ENCODE measurements at regions not wholly inside any gene's neighbourhood (a gene's known extent, or its start where the extent isn't known, plus 50 kb on each side); places are given as distances from the start of the nearest gene placed in this dataset.

DNA sequence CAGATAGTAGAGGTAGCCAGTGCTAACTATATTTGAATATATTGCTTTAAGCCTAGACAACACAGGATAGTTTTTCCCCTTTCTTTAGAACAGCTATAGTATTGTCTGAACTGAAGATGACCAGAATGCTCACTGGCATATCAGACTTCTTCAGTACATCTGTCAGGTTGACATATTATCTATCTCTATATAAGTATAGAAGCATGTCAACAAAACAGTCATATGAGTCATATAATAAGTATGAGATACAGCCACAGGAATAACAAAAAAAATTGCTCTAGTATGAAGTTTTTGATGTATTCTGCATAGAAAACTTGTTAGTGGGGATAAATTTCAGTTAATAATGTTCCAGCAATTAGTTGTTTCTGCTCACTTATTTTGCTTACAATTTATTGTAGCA is 767.7 kb downstream of the LRFN5 start:
- DNase-seq (ENCODE audit: low read depth) = no peak

DNA sequence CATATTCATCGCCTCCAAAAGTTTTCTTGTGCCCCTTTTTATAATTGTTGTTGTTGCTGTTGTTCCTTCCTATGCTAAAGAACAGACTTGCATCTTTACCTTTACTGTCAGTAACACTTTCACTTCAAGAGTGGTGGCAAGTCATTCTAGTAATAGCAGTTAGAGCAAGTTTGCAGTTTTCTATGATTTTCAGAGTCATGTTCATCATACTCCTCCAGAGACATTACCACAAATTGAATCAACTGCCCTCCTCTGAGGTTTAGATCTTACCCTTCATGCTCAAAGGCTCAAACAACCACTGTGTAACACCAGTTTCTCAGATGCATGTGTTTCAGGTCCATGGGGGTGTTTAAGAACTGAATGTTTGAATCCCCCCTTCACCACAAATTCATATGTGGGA is 763.4 kb downstream of the LRFN5 start:
- no peak for DNase-seq (ENCODE audit: low read depth)

DNA sequence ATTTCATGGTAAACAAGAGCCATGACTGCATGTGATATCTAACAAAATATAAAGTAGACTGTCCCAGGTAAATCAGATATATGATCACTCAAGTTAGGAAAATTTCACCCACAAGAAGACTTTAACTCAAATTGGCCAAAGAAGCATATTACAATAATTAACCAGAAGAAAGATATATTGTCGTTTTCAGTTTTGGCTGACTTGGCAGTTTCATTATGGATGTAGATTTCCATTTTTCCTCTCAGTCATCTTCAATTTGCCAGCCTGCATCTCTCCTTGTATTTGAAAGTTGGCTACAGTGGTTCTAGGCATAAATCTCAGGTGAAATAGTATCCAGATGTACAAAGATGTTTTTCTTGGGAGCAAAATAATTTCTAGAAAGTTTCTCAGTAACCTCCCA is 761.6 kb downstream of the LRFN5 start:
- no peak for DNase-seq (ENCODE audit: low read depth)

DNA sequence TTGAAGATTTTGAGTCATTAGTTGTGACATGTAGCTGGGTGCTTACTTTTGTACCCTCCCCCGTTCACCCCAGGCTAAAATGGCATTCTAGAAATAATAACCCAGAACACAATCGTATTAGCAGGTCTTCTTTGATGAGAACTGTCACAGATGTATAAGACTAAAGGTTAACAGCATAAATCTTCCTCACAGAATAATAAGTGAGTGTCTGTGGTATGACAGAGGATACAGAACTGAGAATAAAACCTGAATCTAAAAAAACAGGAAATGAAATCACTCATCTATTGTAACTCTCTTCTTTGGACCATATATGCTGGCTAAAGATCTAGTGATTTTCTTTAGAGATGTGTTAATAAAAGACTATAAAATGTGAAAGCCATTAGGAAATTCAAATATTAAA is 746.6 kb downstream of the LRFN5 start:
- no peak for DNase-seq (ENCODE audit: low read depth)

DNA sequence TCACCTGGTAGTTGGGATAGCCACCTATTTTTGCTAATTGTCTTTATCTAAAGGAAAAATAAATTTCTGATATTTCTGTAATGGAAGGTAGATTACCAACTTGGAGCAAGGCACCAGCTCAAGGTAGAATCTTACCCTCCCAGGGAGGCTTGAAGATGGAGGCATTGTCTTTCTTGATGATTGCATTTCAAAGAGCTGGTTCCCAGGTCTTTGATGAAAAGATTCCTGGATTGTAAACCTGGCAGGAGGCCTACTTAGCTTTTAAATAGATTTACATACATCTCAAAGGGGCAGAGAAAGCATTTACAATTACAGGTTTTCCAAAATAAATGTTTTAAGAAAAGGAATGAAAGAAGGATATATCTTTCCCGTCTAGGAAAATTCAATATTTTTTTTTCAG is 729.2 kb downstream of the LRFN5 start:
- no peak for DNase-seq (ENCODE audit: low read depth)

DNA sequence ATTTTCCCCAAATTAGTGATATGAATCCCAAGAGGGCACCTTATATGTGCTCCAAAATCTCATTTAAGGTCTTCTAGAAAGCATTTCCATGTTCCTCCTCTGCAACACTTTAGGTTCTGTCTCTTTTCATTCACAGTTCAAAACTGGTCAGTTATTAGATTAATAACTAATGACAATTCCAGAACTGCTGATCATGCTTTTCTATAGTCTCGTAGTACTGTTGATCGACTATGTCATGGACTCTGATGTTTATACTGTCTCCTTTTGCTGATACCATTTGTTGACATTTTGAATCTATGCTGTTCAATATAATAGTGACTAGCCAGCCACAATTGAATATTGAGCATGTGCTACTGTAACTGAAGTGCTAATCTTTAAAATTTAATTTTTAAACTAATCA is 728.3 kb downstream of the LRFN5 start:
- no peak for DNase-seq (ENCODE audit: low read depth)

DNA sequence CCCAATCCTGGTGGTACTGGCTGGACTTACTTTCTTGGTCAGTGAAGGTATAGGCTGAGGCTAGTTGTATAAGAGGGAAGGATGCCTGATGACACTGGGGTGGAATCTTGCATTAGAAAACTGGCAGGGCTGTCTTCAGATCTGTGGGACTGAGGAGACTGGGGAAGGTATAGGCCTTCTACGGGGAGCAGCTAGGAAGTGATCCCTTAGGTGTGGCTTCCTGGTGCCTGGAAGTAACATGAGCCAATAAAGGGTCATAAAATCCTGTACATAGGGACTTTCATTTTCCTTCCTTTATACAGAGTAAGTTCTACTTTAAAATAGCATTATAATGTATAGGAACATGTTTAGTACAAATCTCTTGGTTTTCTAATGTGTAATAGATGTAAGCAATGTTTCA is 716.8 kb downstream of the LRFN5 start:
- DNase-seq (ENCODE audit: low read depth) = no peak

DNA sequence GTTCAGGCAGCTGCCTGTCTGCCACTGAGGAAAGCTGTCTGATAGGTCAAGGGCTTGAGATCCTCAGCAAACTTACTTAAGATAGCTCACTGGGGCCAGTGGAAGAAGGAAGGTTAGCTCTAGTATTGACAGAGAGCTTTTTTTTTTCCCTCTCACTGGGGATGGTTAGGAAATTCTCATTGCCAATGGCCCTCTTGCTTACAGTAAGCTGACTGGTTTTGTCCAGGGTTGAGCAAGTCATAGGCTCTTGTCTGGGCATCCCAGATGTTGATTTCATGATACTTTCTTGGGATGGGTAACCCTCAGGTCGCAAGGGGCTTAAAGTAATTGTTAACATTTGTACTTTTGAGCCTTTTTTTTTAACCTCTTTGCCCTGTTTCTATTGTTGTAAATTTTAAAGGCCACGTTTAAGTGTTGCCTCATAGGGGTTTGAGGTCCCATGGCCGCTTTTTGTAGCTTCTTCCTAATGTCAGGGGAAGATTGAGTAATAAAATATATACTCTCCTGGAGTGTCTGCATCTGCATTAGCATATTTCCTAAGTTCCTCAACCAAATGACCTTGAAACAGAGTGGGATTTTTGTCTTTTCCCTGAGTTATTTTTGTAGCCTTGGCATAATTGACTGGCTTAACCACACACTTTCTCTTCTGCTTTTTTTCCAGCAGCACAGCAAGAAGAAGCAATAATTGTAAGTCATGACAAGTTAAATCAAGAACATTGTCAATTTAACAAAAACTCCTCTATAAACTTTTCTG is 716.0 kb downstream of the LRFN5 start:
- DNase-seq (ENCODE audit: low read depth) = no peak

DNA sequence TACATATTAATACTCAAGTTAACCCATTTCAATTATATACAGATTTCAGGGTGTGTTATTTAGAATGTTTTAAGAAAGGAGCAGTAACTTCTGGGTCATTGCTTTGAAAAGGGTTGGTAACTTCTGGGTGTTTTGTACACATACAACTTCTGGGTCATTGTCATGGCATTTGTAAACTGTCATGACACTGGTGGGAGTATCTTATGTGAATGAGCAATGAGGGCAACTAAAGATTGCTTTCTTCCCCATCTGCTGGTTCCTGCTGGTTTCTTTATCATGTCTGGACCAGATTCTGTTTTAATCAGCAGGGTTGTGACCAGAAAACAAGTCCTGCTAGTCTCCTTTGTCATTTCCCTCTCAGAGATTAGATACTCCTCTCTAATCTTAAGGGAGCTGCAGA is 713.3 kb downstream of the LRFN5 start:
- DNase-seq (ENCODE audit: low read depth) = no peak

DNA sequence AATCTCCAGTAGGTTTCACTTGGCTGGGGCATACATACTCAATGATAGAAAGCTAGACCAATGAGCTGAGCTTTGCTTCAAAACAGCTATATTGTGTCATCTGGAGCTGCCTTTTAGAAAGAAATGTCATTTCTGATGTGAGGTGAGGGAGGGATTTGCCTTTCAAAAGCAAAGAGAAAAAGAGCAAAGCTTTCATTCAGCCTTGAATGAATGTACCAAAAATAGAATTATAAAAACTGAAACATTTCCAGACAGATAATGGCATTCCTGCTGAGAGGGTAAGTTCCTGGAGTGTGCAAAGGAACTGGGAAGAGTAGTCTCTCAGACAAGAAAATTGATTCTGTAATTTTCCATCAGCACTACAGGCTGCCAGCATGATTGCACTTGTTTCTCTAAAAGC is 710.0 kb downstream of the LRFN5 start:
- no peak for DNase-seq (ENCODE audit: low read depth)

DNA sequence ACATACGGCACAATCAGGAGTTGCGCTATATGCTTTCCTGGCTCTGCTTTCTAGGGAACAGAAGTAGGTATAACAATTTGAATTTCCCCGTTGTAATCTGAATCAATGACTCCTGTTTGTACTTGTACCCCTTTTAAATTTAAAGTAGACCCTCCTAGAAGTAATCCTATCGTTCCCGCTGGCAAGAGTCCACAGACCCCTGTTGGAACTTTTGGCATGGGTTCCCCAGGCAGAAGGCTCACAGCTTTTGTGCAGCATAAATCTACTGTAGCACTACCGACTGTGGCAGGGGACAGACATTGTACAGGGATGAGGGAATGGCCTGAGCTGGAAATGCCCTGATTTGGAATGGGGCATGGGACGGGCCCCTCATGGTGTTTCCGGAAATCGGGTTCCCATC is 705.2 kb downstream of the LRFN5 start:
- DNase-seq (ENCODE audit: low read depth) = no peak

DNA sequence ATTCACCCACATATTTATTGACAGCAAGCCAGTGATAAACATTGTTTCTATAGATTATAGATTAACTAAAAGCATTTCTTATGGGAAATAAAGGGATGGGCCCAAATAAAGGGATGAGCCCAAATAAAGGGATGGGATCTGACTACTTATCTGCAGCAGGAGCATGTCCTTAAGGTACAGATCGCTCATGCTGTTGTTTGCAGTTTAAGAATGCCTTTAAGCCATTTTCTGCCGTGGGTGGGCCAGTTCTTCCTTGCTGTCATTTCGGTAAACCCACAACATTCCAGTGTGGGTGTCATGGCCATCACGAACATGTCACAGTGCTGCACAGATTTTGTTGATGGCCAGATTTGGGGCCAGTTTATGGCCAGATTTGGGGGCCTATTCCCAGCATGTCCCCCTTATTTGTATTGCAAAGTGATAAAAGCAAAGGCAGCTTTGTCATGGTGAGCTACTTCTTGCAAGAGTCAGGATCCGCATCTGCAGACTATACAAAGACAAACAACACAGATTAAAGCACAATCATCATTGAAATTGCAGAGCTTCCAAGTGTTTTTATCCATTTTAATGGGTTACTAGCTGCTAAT is 700.7 kb downstream of the LRFN5 start:
- DNase-seq (ENCODE audit: low read depth) = no peak

DNA sequence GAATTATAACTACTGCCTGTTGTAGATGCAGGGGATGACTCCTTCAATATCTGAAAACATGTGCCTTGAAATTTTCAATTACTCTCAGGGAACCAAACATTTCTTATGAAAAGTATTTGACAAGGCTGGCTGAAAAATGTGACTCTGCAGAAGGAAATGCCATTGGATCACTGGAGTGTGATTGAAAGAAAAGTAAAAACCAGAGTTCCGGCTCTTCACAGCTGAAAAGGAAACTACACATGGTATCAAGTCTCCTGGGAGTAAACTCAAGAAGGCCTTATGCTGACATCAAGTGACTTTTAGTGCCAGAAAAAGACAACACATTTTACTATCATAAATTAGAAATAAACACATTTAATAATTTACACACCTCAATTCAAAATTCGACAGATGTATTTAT is 693.0 kb downstream of the LRFN5 start:
- no peak for DNase-seq (ENCODE audit: low read depth)

DNA sequence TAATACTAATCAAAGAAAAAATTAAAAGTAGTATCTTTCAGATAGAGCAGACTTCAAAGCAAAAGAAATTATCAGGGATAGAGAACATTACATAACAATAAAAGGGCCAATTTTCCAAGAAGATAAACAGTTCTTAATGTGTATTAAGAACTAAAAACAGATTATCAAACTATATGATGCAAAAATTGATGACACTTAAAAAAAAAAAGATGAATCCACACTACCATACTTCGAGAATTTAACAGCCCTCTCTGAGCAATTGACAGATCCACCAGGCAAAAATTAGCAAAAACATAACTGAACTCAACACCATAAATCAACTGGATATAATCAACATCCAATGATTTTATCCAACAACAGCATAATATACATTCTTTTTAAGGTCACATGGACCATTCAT is 686.5 kb downstream of the LRFN5 start:
- no peak for DNase-seq (ENCODE audit: low read depth)

DNA sequence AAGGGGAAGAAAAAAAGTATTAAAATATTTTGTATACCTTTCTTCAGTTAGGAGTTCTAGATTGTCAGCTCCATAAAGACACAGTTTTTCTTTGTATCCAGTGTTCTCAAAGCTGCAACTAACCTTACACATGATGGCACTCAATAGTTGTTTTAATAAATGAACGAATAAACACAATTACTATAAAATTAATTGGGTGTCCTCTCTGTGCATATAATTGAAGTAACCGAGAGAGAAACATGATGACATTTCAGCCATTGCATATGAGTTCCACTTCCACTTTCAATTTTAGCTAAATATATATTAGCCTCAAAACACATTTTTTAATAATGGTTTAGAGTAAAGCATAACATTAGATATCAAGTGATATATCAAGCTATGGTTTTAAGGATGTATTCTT is 671.2 kb downstream of the LRFN5 start:
- no peak for DNase-seq (ENCODE audit: low read depth)

DNA sequence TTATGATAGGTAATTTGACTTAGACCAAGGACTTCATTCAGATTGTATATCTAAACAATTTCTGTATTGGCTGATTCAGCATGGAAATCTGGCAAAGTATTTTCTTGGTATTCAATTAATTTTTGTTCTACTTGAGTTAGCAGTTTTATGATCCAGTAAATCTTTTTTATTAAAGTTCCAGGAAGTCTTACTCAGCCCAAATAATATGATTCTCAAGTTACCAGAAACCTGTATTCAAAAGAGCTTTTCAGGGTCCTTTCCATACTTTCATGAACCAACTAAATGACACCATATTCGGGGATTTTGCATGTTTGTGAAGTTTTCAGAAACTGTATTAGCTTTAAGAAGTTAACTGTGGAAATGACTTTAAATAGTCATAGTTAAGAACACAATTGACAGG is 662.6 kb downstream of the LRFN5 start:
- no peak for DNase-seq (ENCODE audit: low read depth)

DNA sequence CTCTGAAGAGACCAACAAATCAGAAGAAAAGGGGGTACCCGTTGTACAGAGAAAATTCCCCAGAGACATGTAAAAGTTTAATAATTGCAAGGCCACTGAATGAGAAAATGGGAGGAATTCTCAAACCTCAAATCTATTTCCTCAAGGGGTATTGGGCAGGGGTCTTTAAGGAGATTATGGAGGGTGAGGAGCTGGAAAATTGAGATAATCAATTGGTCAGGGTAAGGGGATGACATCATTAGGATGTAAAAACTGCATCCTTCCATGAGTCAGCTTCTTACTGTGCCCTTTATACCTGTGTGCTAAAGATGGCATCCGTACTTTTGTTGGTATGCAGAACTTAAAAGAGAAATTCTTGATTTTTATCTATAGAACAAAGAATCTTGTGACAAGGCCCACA is 641.5 kb downstream of the LRFN5 start:
- DNase-seq (ENCODE audit: low read depth) = no peak

DNA sequence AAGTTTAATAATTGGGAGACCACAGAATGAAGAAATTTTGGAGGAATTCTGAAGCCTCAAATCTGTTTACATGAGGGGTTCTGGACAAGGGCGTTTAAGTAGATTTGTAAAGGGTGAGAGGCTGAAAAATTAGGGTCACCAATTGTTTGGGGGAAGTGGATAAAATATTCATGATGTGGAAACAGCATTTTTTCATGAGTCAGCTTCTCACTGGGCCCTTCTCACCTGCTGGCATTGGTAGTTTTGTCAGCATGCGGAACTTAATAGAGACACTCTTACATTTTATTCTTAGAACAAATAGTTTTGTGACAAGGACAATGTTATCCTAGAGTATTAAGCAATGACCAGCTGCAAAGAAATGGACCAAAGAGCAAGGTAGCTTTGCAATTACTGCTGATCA is 634.4 kb downstream of the LRFN5 start:
- DNase-seq (ENCODE audit: low read depth) = no peak

DNA sequence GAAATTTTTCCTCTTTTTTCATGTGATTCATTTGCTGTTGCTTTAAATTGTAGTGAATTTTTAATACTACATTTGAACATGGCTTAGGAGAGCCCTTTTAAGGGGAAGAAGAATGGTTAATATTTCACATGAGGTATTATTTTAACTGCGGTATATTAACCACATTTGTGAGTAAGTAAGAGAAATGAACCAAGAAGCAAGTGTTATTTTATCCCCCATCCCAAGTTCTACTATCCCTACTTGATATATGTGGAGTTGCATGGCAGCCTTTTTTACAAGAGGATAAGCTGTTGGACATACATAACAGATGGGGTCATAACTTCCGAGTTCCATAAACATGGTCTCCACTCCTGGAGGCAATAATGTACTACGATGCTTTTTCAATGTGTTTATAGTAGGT is 623.3 kb downstream of the LRFN5 start:
- no peak for DNase-seq (ENCODE audit: low read depth)

DNA sequence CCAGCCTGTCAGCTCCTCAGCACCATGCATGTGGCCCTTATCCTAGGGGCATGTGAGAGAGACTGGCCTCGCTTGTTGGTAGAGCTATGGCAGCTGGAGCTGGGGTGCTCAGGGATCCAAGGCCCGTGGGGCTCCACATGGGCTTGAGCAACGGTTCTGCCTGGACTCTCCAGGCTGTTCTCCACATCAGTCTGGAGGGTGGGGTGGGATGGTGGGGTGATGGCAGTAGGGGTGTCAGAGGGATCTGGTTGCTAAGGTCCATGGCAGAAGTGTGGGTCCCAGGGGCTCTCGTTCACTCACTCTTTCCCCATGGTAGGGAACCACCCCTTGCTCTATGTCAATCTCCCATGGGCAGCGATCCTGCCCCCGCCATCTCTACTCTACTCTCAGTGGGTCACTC is 622.6 kb downstream of the LRFN5 start:
- no peak for DNase-seq (ENCODE audit: low read depth)

DNA sequence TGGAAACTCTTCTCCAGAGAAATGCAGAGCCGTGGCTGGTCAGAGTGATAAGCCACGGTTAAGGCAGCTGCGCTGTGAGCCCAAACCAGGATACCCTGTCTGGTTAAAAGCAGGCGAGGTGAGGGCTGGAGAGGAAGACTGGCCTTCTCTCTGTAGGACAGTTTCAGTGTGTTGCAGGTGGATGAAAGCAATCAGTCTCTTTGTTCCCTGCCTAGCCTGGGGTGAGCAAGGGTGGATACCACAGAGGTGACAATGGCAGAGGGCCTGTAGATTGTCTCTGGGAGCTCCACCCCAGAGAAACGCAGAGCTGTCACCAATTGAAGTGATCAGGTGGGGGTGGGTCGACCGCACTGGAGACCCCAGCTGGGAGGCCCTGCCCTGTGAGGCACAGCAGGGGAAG is 621.9 kb downstream of the LRFN5 start:
- DNase-seq (ENCODE audit: low read depth) = no peak

DNA sequence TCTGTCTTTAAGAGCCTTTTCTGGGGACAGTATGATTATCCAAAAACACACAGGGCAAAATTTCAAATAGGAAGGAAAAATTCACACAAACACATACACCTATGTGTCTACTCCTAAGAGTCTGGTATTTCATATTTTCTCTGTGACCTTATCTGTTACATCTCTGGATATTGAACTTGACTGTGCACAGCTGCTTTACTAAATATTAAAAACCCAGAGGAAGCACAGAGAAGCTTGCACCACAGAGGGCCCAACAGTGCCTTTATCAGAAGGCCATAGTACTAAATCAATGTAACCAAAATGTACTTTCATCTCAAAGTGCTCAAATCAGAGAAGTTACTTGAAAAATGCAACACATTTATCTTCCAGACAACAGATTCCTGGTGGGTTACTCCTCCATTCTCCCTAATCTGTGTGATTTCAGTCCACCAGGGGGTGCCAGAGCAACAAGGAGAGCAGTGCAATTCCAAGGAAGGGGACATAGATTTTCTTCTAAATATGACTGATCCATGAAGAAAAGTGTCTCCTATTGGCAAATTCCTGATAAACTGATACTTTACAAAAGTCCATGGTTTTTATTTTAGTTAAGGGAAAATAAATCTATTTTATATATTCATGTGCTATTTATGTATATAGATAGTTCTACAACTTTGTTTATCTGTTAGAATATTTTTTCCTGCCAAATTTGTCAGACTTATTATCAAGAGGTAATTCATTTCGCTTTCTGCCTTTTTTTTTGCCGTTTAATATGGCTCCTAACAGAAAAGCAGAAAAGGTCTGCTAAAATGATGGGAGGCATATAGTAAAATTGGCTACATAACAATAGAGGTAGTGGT is 617.6 kb downstream of the LRFN5 start:
- no peak for DNase-seq (ENCODE audit: low read depth)

DNA sequence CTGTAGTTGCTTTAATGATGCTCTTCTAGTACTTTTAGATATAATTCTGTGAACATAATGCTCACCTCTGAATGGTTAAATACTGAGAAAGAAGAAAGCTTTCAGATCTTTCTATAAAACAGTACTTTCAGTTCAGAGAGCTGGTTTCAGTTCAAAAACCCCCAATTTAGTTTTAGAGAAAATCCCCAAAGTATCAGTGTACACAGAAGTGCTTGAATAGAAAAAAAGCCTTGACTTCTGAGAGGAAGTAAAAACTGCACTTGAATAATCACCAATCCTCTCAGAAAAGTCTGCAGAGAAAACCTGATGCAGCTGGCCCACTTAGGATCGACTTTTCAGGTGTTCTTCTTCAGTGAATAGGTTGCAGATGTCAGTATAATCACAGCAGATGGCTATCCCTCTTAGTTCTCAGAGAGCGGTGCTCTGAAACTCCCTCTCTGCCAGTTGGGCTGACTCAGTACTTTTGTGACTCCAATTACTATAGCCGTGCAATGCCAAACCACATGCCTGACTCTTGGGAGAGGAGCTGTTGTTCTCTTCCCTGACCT is 616.3 kb downstream of the LRFN5 start:
- no peak for DNase-seq (ENCODE audit: low read depth)
